ENCODE measurements at regions not wholly inside any gene's neighbourhood (a gene's known extent, or its start where the extent isn't known, plus 50 kb on each side); places are given as distances from the start of the nearest gene placed in this dataset.

GRCh38 chr15:93201940-93202339 lies 112.9 kb upstream of the RGMA start:
- no peak overlapping the region for H3K4me3 ChIP-seq (ENCODE audit: low read length)
- TF ChIP-seq ZNF274 (IDR thresholded peaks at IDR 0.05; ENCODE audit: low read depth, low read length), result no peak

DNA sequence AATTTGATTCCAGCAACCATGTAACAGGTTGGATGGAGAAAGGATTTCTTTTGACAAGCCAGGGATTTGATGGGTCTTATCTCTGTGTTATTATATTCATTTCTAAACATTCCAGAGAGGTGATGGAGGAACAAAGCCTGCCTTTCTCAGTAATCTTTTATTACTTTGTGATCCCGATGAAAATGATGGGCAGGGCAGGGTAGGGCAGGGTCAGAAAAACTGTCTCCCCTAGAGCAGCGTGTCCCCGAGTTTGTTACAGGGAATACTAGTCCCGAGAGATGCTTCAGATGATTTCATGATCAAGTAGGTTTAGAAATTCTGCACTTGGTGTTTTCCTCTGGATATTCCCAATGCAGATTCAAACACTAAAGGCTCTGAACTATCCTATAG lies 111.8 kb upstream of the RGMA start:
- TF ChIP-seq ZNF274 (IDR thresholded peaks at IDR 0.05; ENCODE audit: low read depth, low read length), result no peak

DNA sequence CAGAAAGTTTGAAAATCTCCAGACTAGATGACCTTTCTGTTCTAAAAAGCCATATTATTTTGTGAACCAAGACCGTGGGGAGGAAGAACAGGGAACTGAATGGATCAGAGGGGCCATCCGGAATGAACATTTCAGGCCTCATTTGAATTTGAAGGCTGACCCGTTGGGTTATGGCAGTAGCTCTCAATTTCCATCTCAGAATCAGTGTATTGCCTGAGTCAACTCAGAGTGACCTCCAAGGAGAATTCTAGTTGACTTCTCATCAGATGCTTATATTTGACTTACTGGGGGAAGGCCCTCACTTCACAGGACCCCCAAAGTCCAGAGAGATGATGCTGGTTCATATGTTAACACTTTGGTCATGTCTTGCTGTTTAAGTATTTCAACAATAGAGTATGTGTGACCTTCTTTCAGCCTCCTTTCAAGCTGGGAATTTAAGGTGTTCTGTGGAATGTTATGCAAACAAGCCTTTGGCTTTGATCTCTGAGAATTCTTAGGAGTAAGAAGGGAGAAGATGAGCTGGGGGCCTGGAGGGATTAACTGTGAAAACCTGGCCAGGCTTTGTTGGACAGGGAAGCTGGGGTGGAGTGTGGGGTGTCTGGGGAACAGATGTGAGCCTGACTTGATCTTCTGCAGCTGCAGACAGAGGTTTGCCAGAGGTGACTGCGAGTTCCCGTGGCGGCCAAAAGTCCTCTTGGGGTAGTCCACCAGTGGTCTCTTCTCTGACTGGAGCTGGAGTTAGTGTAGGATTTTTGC lies 111.2 kb upstream of the RGMA start:
- H3K4me3 ChIP-seq (ENCODE audit: low read length), result no peak overlapping the region
- TF ChIP-seq ZNF274 (IDR thresholded peaks at IDR 0.05; ENCODE audit: low read depth, low read length), result no peak

More for the DNA sequence above, 111.8 kb upstream of the RGMA start:
- H3K4me3 ChIP-seq (ENCODE audit: low read length), result no peak overlapping the region

DNA sequence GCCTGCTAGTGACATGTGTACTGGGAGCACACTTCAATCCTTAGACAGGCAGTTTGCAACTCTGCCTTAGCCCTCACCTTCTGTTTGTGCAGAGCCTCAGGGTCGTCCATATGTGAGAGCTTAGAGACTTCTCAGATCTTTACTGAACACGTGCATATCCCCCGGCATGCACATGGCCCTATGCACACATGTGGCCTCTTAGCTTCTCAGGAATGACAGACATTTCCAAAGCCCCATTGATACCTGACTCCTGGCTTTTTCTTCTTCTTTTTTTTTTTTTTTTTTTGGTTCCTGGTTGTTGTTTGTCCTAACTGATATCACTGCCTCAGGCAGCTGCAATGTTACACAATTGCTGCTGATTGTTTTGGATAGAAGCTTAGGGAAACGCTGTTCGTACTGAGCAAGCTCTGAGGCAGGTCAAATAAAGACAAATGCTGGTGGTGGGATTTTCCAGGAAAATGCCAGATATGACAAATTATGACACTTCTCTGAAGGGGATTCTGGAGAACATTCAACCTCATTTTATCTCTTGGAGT lies 107.2 kb upstream of the RGMA start:
- H3K4me3 ChIP-seq (ENCODE audit: low read length), result no peak overlapping the region
- no peak for TF ChIP-seq ZNF274 (IDR thresholded peaks at IDR 0.05; ENCODE audit: low read depth, low read length)

- no peak overlapping the region for H3K4me3 ChIP-seq (ENCODE audit: low read length)
- no peak for TF ChIP-seq ZNF274 (IDR thresholded peaks at IDR 0.05; ENCODE audit: low read depth, low read length)
Observed at GRCh38 chr15:93195109-93195508, 106.1 kb upstream of the RGMA start.

DNA sequence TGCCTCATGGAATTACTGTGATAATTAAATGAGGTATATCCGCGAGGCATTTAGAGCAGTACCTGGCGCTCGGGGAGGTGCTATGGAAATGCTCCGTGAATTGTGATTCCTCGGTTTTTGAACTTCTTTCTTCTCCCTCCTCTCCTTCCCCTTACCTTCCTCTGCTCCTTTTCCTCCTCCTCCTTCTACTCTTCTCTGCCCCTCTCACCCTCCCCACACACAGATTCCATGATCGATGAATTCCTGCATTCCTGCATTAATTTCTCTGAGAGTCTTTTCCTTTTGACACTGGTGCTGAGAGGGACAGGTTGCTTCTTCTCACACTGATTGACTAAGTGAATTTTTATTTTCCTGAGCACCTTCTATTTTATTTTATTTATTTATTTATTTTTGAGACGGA lies 101.2 kb upstream of the RGMA start:
- TF ChIP-seq ZNF274 (IDR thresholded peaks at IDR 0.05; ENCODE audit: low read depth, low read length), result no peak
- no peak overlapping the region for H3K4me3 ChIP-seq (ENCODE audit: low read length)

DNA sequence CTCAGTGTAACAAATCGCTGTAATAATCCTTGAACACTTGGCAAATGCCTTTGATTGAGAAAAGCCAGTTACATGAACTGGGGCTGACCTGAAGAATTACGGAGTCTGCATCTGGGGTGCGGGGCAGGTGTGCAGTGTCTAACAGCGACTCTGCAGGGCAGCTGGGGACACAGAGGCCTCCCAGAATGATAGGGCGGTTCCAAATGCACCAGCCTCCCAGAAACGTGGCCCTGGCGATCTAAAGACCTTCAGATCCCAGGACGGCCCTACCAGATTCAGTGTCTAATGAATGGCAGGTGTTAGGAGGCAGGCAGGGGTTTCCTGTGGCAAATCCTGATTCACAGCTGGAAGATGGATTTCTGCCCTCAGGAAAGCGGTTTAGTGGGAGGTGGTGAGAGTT lies 100.5 kb upstream of the RGMA start:
- no peak for TF ChIP-seq ZNF274 (IDR thresholded peaks at IDR 0.05; ENCODE audit: low read depth, low read length)
- no peak overlapping the region for H3K4me3 ChIP-seq (ENCODE audit: low read length)

GRCh38 chr15:93188236-93188635 lies 99.2 kb upstream of the RGMA start:
- H3K4me3 ChIP-seq (ENCODE audit: low read length), result no peak overlapping the region
- TF ChIP-seq ZNF274 (IDR thresholded peaks at IDR 0.05; ENCODE audit: low read depth, low read length), result no peak

DNA sequence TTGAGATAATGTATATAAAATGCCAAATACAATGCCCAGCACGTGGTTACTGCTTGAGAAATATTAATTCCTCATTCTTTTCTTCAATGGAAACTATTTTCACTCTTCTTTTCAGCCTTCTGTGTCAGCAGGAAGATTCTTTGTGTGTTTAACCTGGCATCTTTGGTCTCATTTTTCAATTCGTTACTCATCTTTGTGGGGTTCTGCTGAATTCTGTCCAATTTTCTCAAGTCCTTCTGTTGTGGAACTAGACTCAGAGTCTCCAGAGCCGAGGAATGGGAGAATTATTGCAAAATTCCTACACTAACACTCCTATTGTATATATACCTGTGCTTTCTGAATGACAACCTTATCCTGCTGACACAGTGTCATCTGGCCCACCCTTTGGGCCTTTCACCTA lies 96.8 kb upstream of the RGMA start:
- no peak for TF ChIP-seq ZNF274 (IDR thresholded peaks at IDR 0.05; ENCODE audit: low read depth, low read length)
- H3K4me3 ChIP-seq (ENCODE audit: low read length), result no peak overlapping the region

- TF ChIP-seq ZNF274 (IDR thresholded peaks at IDR 0.05; ENCODE audit: low read depth, low read length), result no peak
- H3K4me3 ChIP-seq (ENCODE audit: low read length), result no peak overlapping the region
Observed at GRCh38 chr15:93182703-93183205, 93.7 kb upstream of the RGMA start.

GRCh38 chr15:93180656-93181055 lies 91.6 kb upstream of the RGMA start:
- H3K4me3 ChIP-seq (ENCODE audit: low read length), result no peak overlapping the region
- TF ChIP-seq ZNF274 (IDR thresholded peaks at IDR 0.05; ENCODE audit: low read depth, low read length), result no peak

GRCh38 chr15:93180128-93180527 lies 91.1 kb upstream of the RGMA start:
- TF ChIP-seq ZNF274 (IDR thresholded peaks at IDR 0.05; ENCODE audit: low read depth, low read length), result no peak
- no peak overlapping the region for H3K4me3 ChIP-seq (ENCODE audit: low read length)

- no peak for TF ChIP-seq ZNF274 (IDR thresholded peaks at IDR 0.05; ENCODE audit: low read depth, low read length)
- H3K4me3 ChIP-seq (ENCODE audit: low read length), result no peak overlapping the region
Observed at GRCh38 chr15:93179700-93180102, 90.7 kb upstream of the RGMA start.

- no peak for TF ChIP-seq ZNF274 (IDR thresholded peaks at IDR 0.05; ENCODE audit: low read depth, low read length)
- no peak overlapping the region for H3K4me3 ChIP-seq (ENCODE audit: low read length)
Observed at GRCh38 chr15:93179072-93179471, 90.1 kb upstream of the RGMA start.

- no peak for TF ChIP-seq ZNF274 (IDR thresholded peaks at IDR 0.05; ENCODE audit: low read depth, low read length)
- H3K4me3 ChIP-seq (ENCODE audit: low read length), result no peak overlapping the region
Observed at GRCh38 chr15:93178371-93178770, 89.4 kb upstream of the RGMA start.

Measured in GM08714 (cell line).